Peyer's patch (tissue), 4 donors: ENCODE measurements at regions not wholly inside any gene's neighbourhood (a gene's known extent, or its start where the extent isn't known, plus 50 kb on each side); places are given as distances from the start of the nearest gene placed in this dataset.

Experiments used
- POLR2A ChIP-seq, 2 donors: fragments of 450-650 bp; IDR thresholded peaks; one replicate each; pipeline ENCODE4 v1.5.1; 2017; ENCODE audit warnings: antibody characterized with exemption in 2 of 2, mild to moderate bottlenecking in 2 of 2, moderate library complexity in 2 of 2
- TF ChIP-seq, protein P1 (sequence below), 6 experiments: fragments of 450-650 bp in 4 of 6; fragments of 200-600 bp in 2 of 6; sonication (generic) in 1 of 6; IDR thresholded peaks; one replicate each; pipeline ENCODE4 v1.5.1; 2017 to 2019; ENCODE audit warnings: antibody characterized with exemption in 6 of 6, mild to moderate bottlenecking in 3 of 6, moderate library complexity in 1 of 6

DNA sequence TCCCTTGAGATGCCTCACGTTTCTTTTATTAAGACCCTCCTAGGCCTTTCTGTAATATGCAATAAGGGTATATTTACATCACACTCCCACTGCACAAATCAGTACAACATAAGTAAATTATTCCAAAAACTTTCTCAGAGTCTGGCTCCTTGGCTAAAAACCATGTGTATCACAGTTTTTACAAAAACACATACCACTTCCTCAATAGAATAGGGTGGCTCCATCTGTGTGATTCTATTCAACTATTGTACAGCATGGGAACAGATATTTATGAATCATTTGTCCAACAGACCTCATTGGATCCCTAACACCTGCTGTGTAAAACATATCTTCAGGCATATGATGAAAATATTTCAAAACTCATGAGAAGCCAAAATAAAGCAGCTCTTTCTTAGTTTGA, 502.7 kb downstream of the EFNA5 start:
- TF ChIP-seq, protein P1, sequence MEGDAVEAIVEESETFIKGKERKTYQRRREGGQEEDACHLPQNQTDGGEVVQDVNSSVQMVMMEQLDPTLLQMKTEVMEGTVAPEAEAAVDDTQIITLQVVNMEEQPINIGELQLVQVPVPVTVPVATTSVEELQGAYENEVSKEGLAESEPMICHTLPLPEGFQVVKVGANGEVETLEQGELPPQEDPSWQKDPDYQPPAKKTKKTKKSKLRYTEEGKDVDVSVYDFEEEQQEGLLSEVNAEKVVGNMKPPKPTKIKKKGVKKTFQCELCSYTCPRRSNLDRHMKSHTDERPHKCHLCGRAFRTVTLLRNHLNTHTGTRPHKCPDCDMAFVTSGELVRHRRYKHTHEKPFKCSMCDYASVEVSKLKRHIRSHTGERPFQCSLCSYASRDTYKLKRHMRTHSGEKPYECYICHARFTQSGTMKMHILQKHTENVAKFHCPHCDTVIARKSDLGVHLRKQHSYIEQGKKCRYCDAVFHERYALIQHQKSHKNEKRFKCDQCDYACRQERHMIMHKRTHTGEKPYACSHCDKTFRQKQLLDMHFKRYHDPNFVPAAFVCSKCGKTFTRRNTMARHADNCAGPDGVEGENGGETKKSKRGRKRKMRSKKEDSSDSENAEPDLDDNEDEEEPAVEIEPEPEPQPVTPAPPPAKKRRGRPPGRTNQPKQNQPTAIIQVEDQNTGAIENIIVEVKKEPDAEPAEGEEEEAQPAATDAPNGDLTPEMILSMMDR (IDR thresholded peaks at IDR 0.05) = no peak
- TF ChIP-seq POLR2A (IDR thresholded peaks at IDR 0.05) = no peak
